Epithelial cell of prostate (primary cell): ENCODE measurements at regions not wholly inside any gene's neighbourhood (a gene's known extent, or its start where the extent isn't known, plus 50 kb on each side); places are given as distances from the start of the nearest gene placed in this dataset.

Experiments used
- DNase-seq: peaks from one replicate; pipeline ENCODE4 v3.0.0-alpha.2; 2011; ENCODE audit warnings: low read depth, low spot score
- H3K27ac ChIP-seq: fragments of 450-650 bp; 2 replicates; pipeline ENCODE4 v1.5.1; 2017; ENCODE audit warnings: mild to moderate bottlenecking

DNA sequence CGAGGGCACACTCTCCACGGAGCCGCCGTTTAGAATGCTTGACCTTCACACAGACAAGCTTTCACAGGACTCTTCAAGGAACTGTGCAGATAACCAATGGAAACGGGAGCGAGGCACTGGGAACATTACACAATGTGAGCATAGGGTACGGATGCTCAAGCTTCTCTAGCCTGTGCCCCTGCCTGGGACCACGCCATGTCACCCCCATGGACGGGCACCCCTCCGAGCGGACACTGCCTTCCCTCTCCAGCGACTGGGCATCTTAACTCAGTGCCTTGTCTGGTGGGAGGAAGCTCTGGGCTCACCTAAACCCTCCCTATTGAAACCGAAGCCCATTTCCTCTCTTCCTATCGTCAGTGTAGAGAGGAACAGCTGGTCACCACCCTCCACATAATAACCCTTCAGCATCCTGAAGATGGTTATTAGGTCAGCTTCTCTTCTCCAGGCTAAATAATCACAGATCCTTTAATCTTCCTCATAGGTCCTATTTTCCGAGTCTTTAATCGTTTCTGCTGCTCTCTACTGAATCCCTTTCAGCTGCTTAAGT is 626.7 kb downstream of the GALR1 start:
- H3K27ac ChIP-seq = no peak overlapping the region
- no peak for DNase-seq

DNA sequence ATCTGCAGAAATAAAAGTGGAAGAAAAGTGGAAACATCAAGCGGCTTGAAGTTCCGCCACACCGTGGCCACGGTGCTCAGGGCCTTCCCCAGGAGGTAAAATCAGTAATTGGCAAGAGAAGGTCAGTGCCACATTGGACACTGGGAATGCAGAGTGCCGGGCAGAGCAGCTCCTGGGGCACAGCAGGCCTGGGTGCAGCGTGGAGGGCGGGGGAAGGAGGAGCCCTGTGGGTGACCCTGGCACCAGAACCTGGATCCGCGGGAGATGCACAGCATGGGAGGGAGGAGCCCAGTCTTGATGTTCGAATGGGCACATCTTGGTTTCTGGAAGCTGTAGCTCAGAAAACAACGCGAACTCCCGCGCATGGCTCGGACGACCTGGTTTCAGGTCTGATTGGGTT is 630.2 kb downstream of the GALR1 start:
- DNase-seq = no peak
- H3K27ac ChIP-seq = no peak overlapping the region

DNA sequence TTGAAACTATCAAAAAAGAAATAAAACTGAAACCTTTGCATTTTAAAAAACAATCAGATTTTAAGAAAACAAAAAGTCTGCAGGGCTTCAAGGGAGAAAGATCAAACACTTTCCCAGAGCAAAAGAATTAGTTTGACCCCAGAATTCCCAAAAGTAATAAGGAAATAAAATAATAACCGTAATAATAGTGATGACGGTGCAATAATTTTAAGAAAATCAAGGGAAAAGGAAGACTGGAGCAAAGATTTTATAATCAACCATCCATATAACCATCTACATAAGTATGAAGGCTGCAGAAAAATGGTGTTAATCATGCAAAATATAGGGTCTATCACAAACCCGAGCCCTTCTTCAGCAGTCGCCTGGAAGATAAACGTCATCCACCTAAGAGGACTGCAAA is 634.8 kb downstream of the GALR1 start:
- no peak for DNase-seq
- H3K27ac ChIP-seq = no peak overlapping the region

DNA sequence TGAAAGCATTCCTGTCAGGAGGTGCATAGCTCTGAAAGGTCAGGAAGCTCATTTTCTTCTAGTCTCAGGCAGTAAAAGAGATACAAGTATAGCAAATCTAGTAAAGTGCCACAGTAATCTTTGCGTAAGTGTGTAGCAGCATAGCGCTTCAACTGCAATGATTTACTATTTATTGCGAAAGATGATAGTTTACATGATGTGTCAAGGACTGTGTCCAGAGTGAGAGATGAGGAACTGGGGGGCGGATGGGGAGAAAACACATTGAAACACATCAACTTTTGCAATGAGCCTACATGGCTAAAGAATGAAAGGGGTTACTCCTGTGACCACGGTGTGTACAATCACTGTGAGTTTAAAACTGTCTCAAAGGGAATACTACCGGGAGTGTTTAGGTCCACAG is 644.4 kb downstream of the GALR1 start:
- H3K27ac ChIP-seq = no peak overlapping the region
- DNase-seq = no peak

DNA sequence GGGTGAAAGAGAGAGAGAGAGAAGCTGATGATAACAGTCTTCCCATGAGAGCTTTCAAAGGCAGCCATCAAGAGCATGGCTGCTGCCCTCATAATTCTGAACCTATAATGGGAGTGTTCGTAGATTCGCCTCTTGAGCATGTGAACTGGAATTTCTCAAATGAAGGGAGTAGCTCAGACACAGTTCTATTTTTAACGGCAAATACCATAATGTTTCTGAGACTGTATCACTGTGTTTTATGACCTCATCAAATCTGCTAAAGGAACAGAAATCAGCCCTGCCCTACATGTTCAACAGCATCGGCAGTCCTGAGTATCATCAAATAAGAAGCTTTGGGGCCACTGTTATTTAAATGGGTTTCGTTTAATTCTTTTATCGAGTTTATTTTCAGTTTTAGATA is 645.6 kb downstream of the GALR1 start:
- no peak overlapping the region for H3K27ac ChIP-seq
- DNase-seq = no peak

DNA sequence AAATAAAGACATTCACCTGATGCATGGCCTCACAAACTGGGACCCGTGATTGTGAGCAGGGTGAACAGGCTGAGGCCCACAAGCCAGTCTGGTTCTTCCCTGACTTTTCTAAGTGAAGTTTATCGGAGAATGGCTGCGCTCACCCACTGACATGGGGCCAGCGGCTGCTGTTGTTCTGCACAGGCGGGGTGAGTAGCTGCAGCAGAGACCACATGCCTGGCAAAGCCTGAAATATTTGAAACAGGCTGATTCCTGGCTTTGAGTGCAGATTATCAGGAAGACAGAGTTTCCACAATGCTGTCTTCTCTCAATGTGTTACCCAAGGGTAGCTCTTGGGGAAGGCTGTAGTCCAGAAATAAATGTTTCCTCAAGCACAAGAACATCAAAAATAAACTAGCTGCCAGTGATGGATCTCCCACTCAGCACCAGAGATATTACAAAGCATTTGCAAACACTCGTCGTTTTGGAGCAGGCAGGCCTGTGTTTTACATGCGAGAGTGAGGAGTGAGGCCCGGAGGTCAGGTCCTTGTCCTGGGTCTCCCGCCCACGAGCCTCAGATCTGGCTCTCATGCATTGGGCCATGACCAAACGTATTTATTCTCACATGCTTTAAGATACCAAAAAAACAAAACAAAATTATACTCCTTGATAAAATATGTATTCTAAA is 647.1 kb downstream of the GALR1 start:
- H3K27ac ChIP-seq = no peak overlapping the region
- no peak for DNase-seq

DNA sequence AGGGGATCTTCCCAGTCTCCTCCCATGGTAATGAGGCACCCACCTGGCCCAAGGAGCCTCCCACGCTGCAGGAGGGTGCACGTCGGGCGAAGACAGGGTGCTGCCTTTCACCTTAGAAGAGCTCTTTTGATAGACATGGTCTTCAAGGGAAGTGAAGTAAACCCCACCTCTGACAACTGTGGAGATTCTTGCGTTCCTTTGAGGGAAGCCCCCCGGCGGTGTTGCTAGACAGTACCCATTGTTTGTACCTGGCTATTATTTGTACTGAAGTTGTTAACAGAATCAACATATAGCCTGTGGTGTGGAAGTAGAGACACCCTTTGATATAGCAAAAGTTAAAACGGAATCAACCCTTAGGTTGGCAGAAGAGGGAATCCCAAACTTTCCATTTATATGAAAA is 648.0 kb downstream of the GALR1 start:
- no peak for DNase-seq
- no peak overlapping the region for H3K27ac ChIP-seq

DNA sequence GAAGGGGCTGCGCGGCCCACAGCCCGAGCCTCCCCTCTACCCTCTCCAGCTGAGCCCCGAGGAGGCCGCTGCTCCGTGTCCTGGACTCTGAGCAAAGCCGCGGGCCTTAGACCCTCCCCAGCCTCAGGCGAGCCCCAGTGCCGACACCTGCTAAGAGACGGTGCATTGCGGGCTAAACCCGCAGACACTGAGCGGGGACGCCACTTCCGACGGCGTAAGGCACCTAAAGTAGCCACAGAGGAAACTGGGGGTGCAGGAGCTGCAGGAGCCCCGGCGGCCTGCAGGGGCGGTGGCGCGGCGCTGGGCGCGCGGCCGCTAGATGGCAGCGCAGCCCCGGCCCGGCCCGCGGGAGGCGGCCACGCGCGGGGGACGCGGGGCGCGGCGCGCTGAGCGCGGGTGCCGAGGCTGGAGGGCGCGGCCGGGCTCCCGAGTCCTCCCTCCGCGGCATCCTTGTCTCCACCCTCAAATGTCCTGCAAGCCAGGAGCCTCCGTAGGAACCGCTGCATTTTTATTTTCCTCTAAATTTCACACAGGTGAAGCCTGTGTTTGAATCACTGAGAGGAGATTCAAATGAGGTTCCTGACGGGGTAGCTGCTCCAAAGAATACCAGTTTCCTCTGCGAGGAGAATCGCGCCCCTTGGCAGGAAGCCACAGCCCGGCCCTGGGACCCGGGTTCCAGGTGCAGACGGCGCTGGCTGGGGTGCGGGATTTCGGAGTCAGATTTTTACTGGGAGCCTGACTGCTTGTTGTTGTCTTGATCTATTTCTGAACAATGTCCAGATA is 650.5 kb downstream of the GALR1 start:
- H3K27ac ChIP-seq = no peak overlapping the region
- no peak for DNase-seq

DNA sequence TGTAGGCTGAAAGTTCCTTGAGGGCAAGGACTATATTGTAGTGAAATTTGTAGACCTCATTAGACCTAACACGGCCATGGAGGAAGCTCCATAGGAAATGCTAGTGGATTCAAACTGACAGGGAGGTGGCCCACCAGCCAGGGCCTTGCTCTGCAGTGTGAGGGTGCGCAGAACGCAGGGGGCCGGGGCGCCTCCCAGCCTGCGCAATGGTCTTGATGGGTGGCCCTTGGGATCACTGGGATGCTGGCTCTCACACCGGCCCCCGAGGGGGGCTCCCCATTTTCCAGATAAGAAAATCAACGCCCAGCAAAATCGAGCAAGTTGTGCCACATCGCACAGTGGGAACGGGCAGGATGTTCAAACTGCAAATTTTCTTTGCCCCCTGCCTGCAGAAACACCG is 655.4 kb downstream of the GALR1 start:
- no peak for DNase-seq
- no peak overlapping the region for H3K27ac ChIP-seq

DNA sequence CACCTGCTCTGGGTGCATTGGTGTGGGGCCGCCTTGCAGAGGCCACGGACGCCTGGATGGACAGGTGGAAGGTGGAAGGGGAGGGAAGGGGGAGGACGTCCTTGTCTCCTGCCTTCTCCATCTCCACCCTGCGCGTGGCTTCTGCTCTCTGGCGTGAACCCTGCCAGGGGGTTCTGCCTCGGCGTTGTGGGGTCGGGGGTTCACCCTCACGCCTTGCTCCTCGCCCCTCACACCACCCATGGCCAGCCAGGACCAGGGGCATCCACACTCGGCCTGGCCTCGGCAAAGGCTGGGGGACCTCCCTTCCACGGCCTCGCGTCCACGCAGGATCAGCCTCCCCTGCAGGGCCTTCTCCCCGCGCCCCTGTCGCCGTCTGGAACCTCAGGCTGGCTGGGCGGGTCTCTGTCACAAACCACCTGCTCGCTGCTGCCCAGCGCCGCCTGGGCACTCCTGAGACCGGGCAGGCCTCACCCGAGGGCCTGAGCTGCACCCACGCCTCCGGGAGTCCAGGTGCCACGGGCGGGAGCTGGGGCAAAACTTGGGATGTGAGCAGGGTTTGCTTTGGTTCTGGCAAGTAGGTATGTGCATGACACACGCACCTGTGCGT is 655.9 kb downstream of the GALR1 start:
- H3K27ac ChIP-seq = no peak overlapping the region
- DNase-seq = no peak

DNA sequence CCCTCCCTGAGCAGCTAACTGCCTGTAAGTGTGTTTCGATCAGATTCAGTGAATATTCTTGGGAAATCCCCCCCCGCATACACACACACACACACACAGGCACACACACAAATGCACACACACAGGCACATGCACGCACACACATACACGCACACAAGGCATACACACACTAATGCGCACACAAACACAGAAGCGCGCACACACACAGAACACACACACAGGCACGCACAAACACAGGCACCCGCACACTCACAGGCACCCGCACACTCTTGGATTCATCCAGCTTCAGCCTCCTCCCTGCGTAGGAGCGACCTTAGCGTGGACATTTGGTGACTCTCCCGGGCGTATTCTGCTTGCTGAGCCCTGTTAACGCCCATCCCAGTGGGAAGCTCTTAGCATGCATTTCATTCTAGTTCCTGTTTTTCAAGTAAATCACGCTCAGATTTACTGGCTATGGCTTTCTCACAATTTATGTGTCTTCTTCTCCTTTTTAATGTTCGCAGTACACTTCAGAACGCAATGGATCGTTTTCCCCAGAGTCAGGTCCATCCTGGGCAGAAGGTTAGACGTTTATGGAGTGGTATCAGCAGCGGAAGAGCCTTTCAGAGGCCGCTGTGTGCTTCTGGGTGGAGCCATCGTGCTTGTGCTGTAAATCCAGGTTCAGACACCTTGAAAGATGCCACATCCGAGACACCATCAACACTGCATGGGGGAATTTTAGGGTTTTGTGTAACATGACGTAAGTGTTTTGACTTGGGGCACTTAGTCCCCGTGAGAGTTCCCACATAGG is 656.6 kb downstream of the GALR1 start:
- no peak overlapping the region for H3K27ac ChIP-seq
- DNase-seq = no peak

DNA sequence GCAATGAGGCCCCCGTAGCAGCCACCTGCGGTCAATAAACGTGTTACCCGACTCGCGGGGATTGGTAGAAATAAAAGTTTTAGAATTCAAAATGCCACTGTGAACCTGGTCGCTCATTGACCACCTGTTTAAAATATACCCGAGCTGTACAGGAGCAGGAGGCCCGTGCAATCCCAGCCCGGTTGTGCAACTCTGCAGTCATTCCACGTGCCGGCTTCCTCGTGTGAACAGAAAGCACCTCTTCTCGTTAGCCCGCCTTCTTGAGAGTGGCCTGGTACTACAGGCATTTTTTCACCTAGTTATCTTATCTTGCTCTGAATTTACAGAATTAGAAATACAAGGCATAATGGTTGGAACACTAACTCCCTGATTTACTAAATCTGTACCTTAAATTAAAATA is 660.7 kb downstream of the GALR1 start:
- no peak overlapping the region for H3K27ac ChIP-seq
- no peak for DNase-seq

DNA sequence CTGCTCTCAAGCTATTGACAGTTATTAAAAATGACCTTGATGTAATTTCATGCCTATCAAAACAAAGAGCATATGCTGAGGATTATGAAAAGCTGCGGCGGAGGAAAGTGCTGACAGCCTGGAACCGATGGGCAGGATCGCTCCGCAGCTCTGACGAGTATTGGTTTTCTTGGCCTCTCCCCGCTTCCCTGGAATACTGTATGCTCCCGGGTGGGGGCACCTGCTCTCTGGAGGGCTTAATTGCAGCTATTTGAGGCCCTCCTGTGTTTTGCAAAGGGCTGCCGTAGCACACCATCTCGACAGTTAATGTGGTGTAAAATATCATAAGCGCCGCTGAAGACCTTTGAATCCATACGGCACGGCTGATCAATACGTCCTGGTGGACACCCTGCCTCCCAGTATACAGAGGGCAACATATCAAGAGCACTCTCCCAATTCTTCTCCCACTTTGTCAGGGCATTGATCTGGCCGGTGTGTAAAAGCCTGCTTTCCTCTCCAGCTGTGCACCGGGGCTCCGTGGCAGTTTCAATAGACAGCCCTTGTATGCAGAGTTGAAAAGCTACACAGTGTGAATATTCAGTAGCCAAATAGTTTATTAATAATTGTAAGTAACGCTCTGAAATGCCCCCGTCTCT is 662.4 kb downstream of the GALR1 start:
- no peak for DNase-seq
- no peak overlapping the region for H3K27ac ChIP-seq

DNA sequence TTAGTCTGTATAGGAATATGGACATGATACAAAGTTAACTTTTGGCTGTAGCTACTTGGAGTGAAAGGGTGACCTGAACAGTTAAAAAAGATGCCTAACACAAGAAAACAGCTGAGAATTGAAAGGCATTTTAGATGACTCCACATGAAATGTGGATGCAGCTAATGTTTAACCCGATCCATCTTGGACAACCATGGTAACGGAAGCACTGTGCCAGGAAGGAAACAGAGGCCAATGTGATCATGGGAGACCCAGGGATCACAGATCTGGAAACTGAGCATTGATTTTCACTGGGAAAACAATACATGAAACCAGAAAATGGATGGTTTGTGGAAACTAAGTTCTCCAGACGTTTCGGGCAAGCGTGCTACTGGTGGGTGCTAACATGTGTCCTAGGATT is 669.1 kb downstream of the GALR1 start:
- H3K27ac ChIP-seq = no peak overlapping the region
- DNase-seq = no peak

DNA sequence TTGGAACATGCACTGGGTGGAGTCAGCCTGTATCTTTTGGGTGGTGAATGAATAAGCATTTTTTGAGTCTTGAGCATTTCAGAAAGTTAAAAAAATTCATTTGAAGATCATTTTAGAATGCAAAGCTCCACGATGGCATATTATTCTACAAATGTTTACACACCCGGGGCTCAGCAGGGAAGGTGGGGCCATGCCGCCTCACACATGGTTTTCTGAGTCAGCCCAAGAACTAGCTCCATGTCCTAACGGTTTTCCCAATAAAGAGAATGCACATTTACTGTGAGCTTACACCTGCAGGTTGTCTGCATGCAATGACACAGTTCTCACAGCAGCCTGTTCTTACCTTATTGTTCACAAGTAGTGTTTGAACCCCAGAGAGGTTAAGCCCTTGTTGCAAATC is 670.3 kb downstream of the GALR1 start:
- DNase-seq = no peak
- no peak overlapping the region for H3K27ac ChIP-seq

DNA sequence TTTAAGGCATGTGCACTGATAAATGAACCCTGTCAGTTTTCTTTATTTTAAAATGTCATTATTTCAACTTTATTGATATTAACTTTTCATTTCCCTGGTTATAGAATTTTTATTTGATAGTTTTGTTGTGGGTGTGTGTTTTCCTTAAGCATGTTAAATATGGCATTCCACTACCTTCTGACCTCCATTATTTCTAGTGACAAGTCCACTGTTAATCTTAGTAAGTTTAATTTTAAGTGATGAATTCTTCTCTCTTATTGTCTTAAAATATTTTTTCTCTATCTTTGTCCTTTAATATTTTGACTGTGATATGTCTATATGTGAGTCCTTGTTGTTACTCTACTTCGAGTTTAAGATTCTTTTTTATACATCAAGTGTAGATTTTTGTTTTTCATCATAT is 685.7 kb downstream of the GALR1 start:
- H3K27ac ChIP-seq = no peak overlapping the region
- no peak for DNase-seq

DNA sequence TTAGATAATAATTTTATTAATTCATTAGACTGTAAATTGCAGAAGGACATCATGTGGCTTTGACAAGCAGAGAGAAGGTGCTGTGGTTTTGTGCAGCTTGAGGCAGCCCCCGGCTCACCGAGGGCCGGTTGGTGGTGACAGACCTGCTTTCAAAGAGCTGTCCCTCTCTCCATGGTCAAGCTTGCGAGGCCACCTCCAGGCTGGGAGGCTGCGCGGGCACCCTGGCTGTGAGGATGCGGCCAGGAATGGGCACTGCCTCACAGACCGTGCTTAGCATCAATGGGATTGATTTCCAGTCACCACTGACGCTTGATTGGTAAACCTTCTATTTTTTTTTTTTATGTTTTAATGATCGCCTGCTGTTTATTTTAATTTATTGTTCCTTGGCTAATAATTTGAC is 690.9 kb downstream of the GALR1 start:
- DNase-seq = no peak
- H3K27ac ChIP-seq = no peak overlapping the region

DNA sequence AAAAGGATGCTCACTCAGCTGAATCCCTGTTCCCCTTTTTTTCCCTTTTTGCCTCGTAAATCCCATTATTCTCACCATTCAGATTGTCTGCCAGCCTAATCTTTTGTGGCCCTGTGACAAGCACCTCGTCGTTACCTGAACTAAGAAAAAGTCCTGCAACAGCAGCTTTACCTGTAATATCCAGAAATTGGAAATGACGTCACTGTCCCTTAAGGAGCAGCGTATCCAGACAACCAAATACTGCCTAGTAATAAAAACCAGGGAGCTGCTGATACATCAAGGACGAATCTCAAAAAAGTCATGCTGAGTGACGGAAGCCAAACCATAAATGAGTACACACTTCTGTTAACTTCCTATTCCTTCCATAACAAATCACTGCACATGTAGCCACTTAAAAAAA is 694.9 kb downstream of the GALR1 start:
- H3K27ac ChIP-seq = no peak overlapping the region
- no peak for DNase-seq

DNA sequence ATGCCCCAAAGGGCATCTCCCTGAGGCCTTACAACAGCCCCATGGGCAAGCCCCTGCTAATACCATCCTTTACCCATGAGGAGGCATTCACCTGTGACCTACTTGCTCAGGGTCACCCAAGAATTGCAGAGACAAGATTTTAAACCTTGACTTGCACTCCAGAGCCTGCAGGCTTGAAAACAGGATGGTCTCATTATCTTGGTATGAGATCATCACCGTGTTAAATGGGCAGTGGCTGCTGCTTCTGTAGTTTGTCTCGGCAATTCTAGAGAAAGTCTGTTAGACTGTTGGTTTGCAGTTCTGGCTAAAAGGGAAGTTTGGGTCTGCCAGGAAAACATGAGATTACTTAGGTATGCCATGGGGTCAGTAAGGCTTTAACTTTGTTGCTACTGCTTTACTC is 698.9 kb downstream of the GALR1 start:
- H3K27ac ChIP-seq = no peak overlapping the region
- no peak for DNase-seq

DNA sequence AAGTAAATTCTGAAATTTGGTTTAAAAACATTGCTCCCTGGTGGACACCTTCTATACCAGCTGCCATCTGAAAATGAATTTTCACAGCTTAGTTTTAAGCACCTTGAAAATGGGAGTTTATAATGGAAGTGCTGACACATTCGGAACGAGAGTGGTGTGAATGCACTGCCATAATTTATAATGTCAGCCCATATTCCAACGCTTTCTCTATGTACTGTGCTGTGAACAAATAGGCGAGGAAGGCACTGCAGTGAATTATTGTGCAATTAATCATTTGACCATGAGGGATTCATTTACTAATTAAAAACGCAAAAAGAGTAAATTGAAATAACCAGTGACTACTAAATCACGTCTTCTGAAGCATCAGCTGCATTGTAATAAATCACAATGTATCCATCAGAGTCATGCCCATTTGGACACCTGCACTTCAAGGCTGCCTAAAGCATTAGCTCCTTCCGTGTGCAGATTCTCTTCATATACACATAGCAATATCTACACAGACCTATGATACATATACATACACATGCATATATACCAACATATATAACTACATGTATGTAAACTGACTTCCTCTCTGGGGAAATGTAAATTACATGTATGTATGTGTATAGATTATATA is 699.8 kb downstream of the GALR1 start:
- no peak for DNase-seq
- no peak overlapping the region for H3K27ac ChIP-seq
